ENCODE measurements at regions not wholly inside any gene's neighbourhood (a gene's known extent, or its start where the extent isn't known, plus 50 kb on each side); places are given as distances from the start of the nearest gene placed in this dataset.

DNA sequence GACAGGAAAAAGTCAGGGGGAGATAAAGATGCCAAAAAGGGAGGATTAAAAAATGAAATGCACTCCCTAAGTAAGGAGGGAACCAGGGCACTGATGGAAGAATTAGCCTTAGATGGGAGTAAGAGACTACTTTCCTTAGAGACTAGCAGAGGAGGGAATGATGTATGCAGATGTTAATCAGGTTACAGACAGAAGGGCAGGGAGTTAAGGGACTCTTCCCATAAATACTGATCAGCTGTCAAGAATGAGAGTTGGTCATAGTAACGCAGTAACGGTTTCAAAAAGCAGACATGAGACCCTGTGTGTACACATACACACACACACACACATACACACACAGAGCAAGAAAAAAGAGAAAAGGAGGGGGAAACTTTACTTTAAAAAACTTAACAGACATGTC, 93.4 kb downstream of the PHLDA1 start:
- TF ChIP-seq POLR2A (IDR thresholded peaks at IDR 0.05; ENCODE audit: low read depth, low read length), result no peak
- TF ChIP-seq POLR2AphosphoS5 (IDR thresholded peaks at IDR 0.05; ENCODE audit: low read depth, low read length), result no peak
- TF ChIP-seq TAF1 (IDR thresholded peaks at IDR 0.05; ENCODE audit: borderline replicate concordance, low read depth, low read length), result no peak

Data from GM12892 (cell line).